Tibial artery (tissue), 4 donors: ENCODE measurements at regions not wholly inside any gene's neighbourhood (a gene's known extent, or its start where the extent isn't known, plus 50 kb on each side); places are given as distances from the start of the nearest gene placed in this dataset.

Experiments
- DNase-seq, 2 donors: peaks; one replicate each; pipeline ENCODE4 v3.0.0-alpha.2; 2019
- H3K27ac ChIP-seq, 2 donors: fragments of 200-600 bp; sonication (generic) in 1 of 2; 1 replicate in 1 of 2; 2 replicates in 1 of 2; pipeline ENCODE4 v1.5.1; 2018 to 2019; ENCODE audit warnings: mild to moderate bottlenecking in 1 of 2
- H3K27me3 ChIP-seq, 2 donors: fragments of 200-600 bp; sonication (generic) in 1 of 2; one replicate each; pipeline versions ENCODE4 v1.5.1 to v1.6.0; 2016 to 2019
- H3K36me3 ChIP-seq, 3 donors: fragments of 200-600 bp; sonication (generic) in 2 of 3; one replicate each; pipeline ENCODE4 v1.5.1; 2016 to 2019; ENCODE audit warnings: mild to moderate bottlenecking in 2 of 3
- H3K4me1 ChIP-seq, 4 donors: fragments of 200-600 bp; sonication (generic) in 2 of 4; 1 replicate in 3 of 4; 2 replicates in 1 of 4; pipeline ENCODE4 v1.5.1; 2016 to 2019
- H3K4me3 ChIP-seq, 2 donors: fragments of 200-600 bp; sonication (generic) in 1 of 2; 1 replicate in 1 of 2; 2 replicates in 1 of 2; pipeline ENCODE4 v1.5.1; 2018 to 2019; ENCODE audit warnings: mild to moderate bottlenecking in 2 of 2
- H3K9me3 ChIP-seq, 3 donors: fragments of 200-600 bp; sonication (generic) in 1 of 3; one replicate each; pipeline ENCODE4 v1.5.1; 2016 to 2019
- CTCF ChIP-seq, 2 experiments: fragments of 200-600 bp in 1 of 2; fragments of 450-650 bp in 1 of 2; IDR thresholded peaks; one replicate each; pipeline ENCODE4 v1.5.1; 2017 to 2019; ENCODE audit warnings: antibody characterized with exemption in 2 of 2, mild to moderate bottlenecking in 1 of 2, moderate library complexity in 1 of 2
- intact Hi-C: fragments of 100-400 bp; cut with DNase I; formaldehyde crosslinking; loops from one replicate; pipeline ENCODE4 v1.15.0; 2023; ENCODE audit warnings: low total_unique reads

GRCh38 chr1:173354937-173355280 lies 122.2 kb upstream of the PRDX6 start:
- DNase-seq, result no peak
- Histone ChIP-seq H3K4me3 (no peak overlapping the region), H3K27me3 (no peaks in the 10 kb centered on the region), H3K36me3 (no peaks in the 10 kb centered on the region), H3K9me3 (peaks cover 0 to 14% (median 4%) of the 10 kb centered on the region in 3 donors), H3K4me1 (no peaks in the 10 kb centered on the region), H3K27ac (no peak overlapping the region)
- intact Hi-C loops, result no loop called here
- TF ChIP-seq CTCF (IDR thresholded peaks at IDR 0.05), result no peak

- TF ChIP-seq CTCF (IDR thresholded peaks at IDR 0.05), result no peak
- Histone ChIP-seq H3K9me3 (peaks cover 0 to 14% (median 4%) of the 10 kb centered on the region in 3 donors), H3K36me3 (no peaks in the 10 kb centered on the region), H3K4me3 (no peak overlapping the region), H3K27ac (no peak overlapping the region), H3K27me3 (no peaks in the 10 kb centered on the region), H3K4me1 (no peaks in the 10 kb centered on the region)
- DNase-seq, result no peak
- intact Hi-C loops, result no loop called here
These were observed 121.7 kb upstream of the PRDX6 start for GRCh38 chr1:173355281-173356031.

GRCh38 chr1:173356191-173356762 lies 120.9 kb upstream of the PRDX6 start:
- intact Hi-C loops, result no loop called here
- Histone ChIP-seq H3K4me1 (no peaks in the 10 kb centered on the region), H3K36me3 (no peaks in the 10 kb centered on the region), H3K9me3 (peaks cover 0 to 14% (median 4%) of the 10 kb centered on the region in 3 donors), H3K27ac (no peak overlapping the region), H3K4me3 (no peak overlapping the region), H3K27me3 (no peaks in the 10 kb centered on the region)
- DNase-seq, result no peak
- TF ChIP-seq CTCF (IDR thresholded peaks at IDR 0.05), result no peak

GRCh38 chr1:173360487-173361063 lies 116.6 kb upstream of the PRDX6 start:
- DNase-seq, result no peak
- no peak for TF ChIP-seq CTCF (IDR thresholded peaks at IDR 0.05)
- intact Hi-C loops, result no loop called here

GRCh38 chr1:173362543-173362942 lies 114.6 kb upstream of the PRDX6 start:
- no peaks in the 10 kb centered on the region for H3K9me3 ChIP-seq
- no peaks in the 10 kb centered on the region for H3K27me3 ChIP-seq
- no peak for DNase-seq
- intact Hi-C loops, result no loop called here
- no peaks in the 10 kb centered on the region for H3K4me1 ChIP-seq
- no peak for TF ChIP-seq CTCF (IDR thresholded peaks at IDR 0.05)
- H3K27ac ChIP-seq, result no peak overlapping the region
- H3K4me3 ChIP-seq, result no peak overlapping the region
- no peaks in the 10 kb centered on the region for H3K36me3 ChIP-seq

More at GRCh38 chr1:173360487-173361063, 116.6 kb upstream of the PRDX6 start:
- Histone ChIP-seq H3K27ac (no peak overlapping the region), H3K36me3 (no peaks in the 10 kb centered on the region), H3K4me1 (no peaks in the 10 kb centered on the region), H3K9me3 (no peaks in the 10 kb centered on the region), H3K4me3 (no peak overlapping the region), H3K27me3 (no peaks in the 10 kb centered on the region)
